WTC11 (cell line): ENCODE measurements at regions not wholly inside any gene's neighbourhood (a gene's known extent, or its start where the extent isn't known, plus 50 kb on each side); places are given as distances from the start of the nearest gene placed in this dataset.
A peak's percentile ranks its signal among the peaks of the same experiment; 100 is the strongest.

Experiments
- ATAC-seq: fragments of 200-7000 bp; cut with Tn5 transposase; 2 replicates; pipeline ENCODE4 v1.10.0; 2021; ENCODE audit warnings: mild to moderate bottlenecking, moderate library complexity
- CTCF ChIA-PET: fragments of 300-600 bp; sonication (Branson Sonifier 250); formaldehyde crosslinking; loops from one replicate; lab custom pipeline; 2021; ENCODE audit warnings: antibody characterized with exemption; lab: Charles Lee
- POLR2A ChIA-PET: fragments of 350-600 bp; sonication (Branson Sonifier 250); formaldehyde crosslinking; loops from one replicate; lab custom pipeline; 2021; ENCODE audit warnings: antibody characterized with exemption; lab: Charles Lee
- DNase-seq: peaks from one replicate; pipeline ENCODE4 v3.0.0; 2021; ENCODE audit warnings: low spot score
- H3K27ac Mint-ChIP-seq: 2 replicates; pipeline ENCODE4 v1.8.0; 2021; ENCODE audit warnings: mixed read lengths
- H3K27me3 Mint-ChIP-seq: 2 replicates; pipeline ENCODE4 v1.8.0; 2021; ENCODE audit warnings: low read depth, mild to moderate bottlenecking, moderate library complexity, mixed read lengths
- H3K36me3 Mint-ChIP-seq: 2 replicates; pipeline ENCODE4 v1.8.0; 2021; ENCODE audit warnings: mixed read lengths
- H3K4me1 Mint-ChIP-seq: 2 replicates; pipeline ENCODE4 v1.8.0; 2022; ENCODE audit warnings: mixed read lengths
- H3K4me3 Mint-ChIP-seq: 2 replicates; pipeline ENCODE4 v1.8.0; 2021; ENCODE audit warnings: mild to moderate bottlenecking, moderate library complexity, mixed read lengths
- H3K9me3 Mint-ChIP-seq: 2 replicates; pipeline ENCODE4 v1.8.0; 2021; ENCODE audit warnings: mixed read lengths
- ESRRA ChIP-seq: sonication (generic); formaldehyde crosslinking; IDR thresholded peaks from 2 replicates; pipeline ENCODE4 v1.8.1; 2022; ENCODE audit warnings: mild to moderate bottlenecking, missing genetic modification reagents, borderline replicate concordance
- FOXK1 ChIP-seq: sonication (generic); formaldehyde crosslinking; IDR thresholded peaks from 2 replicates; pipeline ENCODE4 v1.8.0; 2022; ENCODE audit warnings: mild to moderate bottlenecking, moderate library complexity, missing genetic modification reagents
- JAZF1 ChIP-seq: fragments of 250-450 bp; sonication (Bioruptor Pico); IDR thresholded peaks from 2 replicates; pipeline ENCODE4 v1.9.0; 2021; ENCODE audit warnings: moderate library complexity, mild to moderate bottlenecking, inconsistent platforms
- KAT7 ChIP-seq: sonication (generic); formaldehyde crosslinking; IDR thresholded peaks from 2 replicates; pipeline ENCODE4 v1.8.1; 2023; ENCODE audit warnings: missing genetic modification reagents, mild to moderate bottlenecking, borderline replicate concordance
- NR2C2 ChIP-seq: sonication (generic); formaldehyde crosslinking; IDR thresholded peaks from 2 replicates; pipeline ENCODE4 v1.8.0; 2022; ENCODE audit warnings: mild to moderate bottlenecking, missing genetic modification reagents
- SMAD3 ChIP-seq: sonication (generic); formaldehyde crosslinking; IDR thresholded peaks from 2 replicates; pipeline ENCODE4 v1.8.0; 2022; ENCODE audit warnings: missing genetic modification reagents, mild to moderate bottlenecking, borderline replicate concordance
- SOX15 ChIP-seq: fragments of 250-450 bp; sonication (Bioruptor Pico); IDR thresholded peaks from 2 replicates; pipeline ENCODE4 v1.9.0; 2021; ENCODE audit warnings: mild to moderate bottlenecking
- TEAD1 ChIP-seq: sonication (generic); formaldehyde crosslinking; IDR thresholded peaks from 2 replicates; pipeline ENCODE4 v1.8.0; 2022; ENCODE audit warnings: mild to moderate bottlenecking, missing genetic modification reagents
- ZNF317 ChIP-seq: sonication (generic); formaldehyde crosslinking; IDR thresholded peaks from 2 replicates; pipeline ENCODE4 v1.8.1; 2023; ENCODE audit warnings: low read depth, mild to moderate bottlenecking, moderate library complexity, missing genetic modification reagents, borderline replicate concordance
- TF ChIP-seq, protein P1 (sequence below): sonication (generic); formaldehyde crosslinking; IDR thresholded peaks from 2 replicates; pipeline ENCODE4 v1.8.1; 2023; ENCODE audit warnings: mild to moderate bottlenecking, missing genetic modification reagents, moderate library complexity
- TF ChIP-seq, protein P2 (sequence below): fragments of 250-450 bp; sonication (Bioruptor Pico); conservative IDR thresholded peaks from 2 replicates; pipeline ENCODE4 v1.9.0; 2021; ENCODE audit warnings: mild to moderate bottlenecking
- TF ChIP-seq, protein P3 (sequence below): fragments of 250-450 bp; sonication (Bioruptor Pico); IDR thresholded peaks from 2 replicates; pipeline ENCODE4 v1.9.0; 2021; ENCODE audit warnings: moderate library complexity, mild to moderate bottlenecking, inconsistent platforms, borderline replicate concordance
- TF ChIP-seq, protein P4 (sequence below): sonication (generic); formaldehyde crosslinking; IDR thresholded peaks from 2 replicates; pipeline ENCODE4 v1.8.0; 2022; ENCODE audit warnings: mild to moderate bottlenecking, missing genetic modification reagents
- TF ChIP-seq, protein P5 (sequence below): sonication (generic); formaldehyde crosslinking; IDR thresholded peaks from 2 replicates; pipeline ENCODE4 v1.8.0; 2023; ENCODE audit warnings: missing genetic modification reagents
- TF ChIP-seq, protein P6 (sequence below): fragments of 250-450 bp; sonication (Bioruptor Pico); IDR thresholded peaks from 2 replicates; pipeline ENCODE4 v1.9.0; 2021; ENCODE audit warnings: mild to moderate bottlenecking
- TF ChIP-seq, protein P7 (sequence below): sonication (generic); formaldehyde crosslinking; IDR thresholded peaks from 2 replicates; pipeline ENCODE4 v1.8.0; 2022; ENCODE audit warnings: mild to moderate bottlenecking, missing genetic modification reagents
- TF ChIP-seq, protein P8 (sequence below): sonication (generic); formaldehyde crosslinking; IDR thresholded peaks from 2 replicates; pipeline ENCODE4 v1.8.1; 2022; ENCODE audit warnings: low read depth, mild to moderate bottlenecking, moderate library complexity, missing genetic modification reagents, borderline replicate concordance
- TF ChIP-seq, protein P9 (sequence below): sonication (generic); formaldehyde crosslinking; conservative IDR thresholded peaks from 2 replicates; pipeline ENCODE4 v1.8.1; 2022; ENCODE audit warnings: mild to moderate bottlenecking, missing genetic modification reagents

DNA sequence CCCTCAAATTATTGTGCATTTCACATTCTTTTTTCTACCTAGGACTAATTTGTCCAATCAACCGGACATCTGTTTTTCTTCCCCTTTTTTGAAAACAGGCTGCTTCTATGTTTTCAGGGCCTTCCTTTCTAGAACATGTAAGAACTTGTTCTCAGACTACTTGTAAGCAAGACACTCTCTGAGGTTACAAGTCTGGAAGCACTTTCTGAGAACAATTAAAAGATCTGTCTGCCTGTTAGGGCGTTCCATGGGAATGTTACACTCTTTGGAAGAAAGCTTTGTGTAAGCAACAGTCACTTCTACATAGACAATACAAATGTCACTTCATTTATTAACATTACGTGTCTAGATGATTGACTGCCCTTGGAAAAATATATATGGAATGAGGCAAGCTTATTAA lies 50.9 kb upstream of the HSPB3 start:
- H3K36me3 Mint-ChIP-seq = no peaks in the 10 kb centered on the region
- H3K27me3 Mint-ChIP-seq = no peaks in the 10 kb centered on the region
- TF ChIP-seq, protein P1, sequence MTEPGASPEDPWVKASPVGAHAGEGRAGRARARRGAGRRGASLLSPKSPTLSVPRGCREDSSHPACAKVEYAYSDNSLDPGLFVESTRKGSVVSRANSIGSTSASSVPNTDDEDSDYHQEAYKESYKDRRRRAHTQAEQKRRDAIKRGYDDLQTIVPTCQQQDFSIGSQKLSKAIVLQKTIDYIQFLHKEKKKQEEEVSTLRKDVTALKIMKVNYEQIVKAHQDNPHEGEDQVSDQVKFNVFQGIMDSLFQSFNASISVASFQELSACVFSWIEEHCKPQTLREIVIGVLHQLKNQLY (CRISPR knock-in tag) = no peak
- TF ChIP-seq, protein P2, sequence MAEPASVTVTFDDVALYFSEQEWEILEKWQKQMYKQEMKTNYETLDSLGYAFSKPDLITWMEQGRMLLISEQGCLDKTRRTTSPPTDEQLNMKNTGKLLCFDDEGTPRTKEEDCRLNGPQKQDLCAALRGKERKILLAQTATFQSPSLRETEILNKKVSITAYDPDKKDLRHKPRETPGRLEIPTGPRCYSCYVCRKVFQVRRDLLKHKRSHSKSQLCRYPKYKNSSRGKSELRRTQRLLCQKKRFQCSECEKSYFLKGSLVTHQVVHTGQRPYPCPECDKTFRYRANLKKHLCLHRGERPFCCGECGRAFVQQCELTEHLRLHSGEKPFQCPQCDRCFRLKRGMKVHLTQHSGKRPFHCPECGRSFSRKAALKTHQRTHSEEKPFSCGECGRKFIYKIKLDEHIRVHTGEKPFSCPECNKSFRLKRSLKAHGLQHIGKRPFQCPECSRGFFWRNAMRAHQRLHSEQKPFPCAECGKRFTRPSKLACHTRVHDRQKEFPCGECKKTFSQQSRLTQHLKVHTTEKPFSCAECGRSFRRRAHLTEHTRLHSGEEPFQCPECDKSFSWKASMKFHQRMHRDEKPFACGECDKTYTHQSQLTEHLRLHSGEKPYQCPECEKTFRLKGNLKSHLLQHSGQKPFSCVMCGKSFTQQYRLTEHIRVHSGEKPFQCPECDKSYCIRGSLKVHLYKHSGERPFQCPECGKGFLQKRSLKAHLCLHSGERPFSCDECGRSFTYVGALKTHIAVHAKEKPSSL (CRISPR knock-in tag) = no peak
- no peak for TF ChIP-seq JAZF1
- TF ChIP-seq, protein P3, sequence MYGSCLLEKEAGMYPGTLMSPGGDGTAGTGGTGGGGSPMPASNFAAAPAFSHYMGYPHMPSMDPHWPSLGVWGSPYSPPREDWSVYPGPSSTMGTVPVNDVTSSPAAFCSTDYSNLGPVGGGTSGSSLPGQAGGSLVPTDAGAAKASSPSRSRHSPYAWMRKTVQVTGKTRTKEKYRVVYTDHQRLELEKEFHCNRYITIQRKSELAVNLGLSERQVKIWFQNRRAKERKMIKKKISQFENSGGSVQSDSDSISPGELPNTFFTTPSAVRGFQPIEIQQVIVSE = no peak
- no peak for TF ChIP-seq KAT7 (CRISPR knock-in tag)
- TF ChIP-seq SMAD3 = no peak
- TF ChIP-seq, protein P4, sequence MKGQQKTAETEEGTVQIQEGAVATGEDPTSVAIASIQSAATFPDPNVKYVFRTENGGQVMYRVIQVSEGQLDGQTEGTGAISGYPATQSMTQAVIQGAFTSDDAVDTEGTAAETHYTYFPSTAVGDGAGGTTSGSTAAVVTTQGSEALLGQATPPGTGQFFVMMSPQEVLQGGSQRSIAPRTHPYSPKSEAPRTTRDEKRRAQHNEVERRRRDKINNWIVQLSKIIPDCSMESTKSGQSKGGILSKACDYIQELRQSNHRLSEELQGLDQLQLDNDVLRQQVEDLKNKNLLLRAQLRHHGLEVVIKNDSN (CRISPR knock-in tag) = no peak
- TF ChIP-seq, protein P5, sequence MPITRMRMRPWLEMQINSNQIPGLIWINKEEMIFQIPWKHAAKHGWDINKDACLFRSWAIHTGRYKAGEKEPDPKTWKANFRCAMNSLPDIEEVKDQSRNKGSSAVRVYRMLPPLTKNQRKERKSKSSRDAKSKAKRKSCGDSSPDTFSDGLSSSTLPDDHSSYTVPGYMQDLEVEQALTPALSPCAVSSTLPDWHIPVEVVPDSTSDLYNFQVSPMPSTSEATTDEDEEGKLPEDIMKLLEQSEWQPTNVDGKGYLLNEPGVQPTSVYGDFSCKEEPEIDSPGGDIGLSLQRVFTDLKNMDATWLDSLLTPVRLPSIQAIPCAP (CRISPR knock-in tag) = no peak
- TF ChIP-seq NR2C2 = no peak
- TF ChIP-seq, protein P6, sequence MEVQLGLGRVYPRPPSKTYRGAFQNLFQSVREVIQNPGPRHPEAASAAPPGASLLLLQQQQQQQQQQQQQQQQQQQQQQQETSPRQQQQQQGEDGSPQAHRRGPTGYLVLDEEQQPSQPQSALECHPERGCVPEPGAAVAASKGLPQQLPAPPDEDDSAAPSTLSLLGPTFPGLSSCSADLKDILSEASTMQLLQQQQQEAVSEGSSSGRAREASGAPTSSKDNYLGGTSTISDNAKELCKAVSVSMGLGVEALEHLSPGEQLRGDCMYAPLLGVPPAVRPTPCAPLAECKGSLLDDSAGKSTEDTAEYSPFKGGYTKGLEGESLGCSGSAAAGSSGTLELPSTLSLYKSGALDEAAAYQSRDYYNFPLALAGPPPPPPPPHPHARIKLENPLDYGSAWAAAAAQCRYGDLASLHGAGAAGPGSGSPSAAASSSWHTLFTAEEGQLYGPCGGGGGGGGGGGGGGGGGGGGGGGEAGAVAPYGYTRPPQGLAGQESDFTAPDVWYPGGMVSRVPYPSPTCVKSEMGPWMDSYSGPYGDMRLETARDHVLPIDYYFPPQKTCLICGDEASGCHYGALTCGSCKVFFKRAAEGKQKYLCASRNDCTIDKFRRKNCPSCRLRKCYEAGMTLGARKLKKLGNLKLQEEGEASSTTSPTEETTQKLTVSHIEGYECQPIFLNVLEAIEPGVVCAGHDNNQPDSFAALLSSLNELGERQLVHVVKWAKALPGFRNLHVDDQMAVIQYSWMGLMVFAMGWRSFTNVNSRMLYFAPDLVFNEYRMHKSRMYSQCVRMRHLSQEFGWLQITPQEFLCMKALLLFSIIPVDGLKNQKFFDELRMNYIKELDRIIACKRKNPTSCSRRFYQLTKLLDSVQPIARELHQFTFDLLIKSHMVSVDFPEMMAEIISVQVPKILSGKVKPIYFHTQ (CRISPR knock-in tag) = no peak
- TF ChIP-seq, protein P7, sequence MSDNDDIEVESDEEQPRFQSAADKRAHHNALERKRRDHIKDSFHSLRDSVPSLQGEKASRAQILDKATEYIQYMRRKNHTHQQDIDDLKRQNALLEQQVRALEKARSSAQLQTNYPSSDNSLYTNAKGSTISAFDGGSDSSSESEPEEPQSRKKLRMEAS (CRISPR knock-in tag) = no peak
- TF ChIP-seq, protein P8, sequence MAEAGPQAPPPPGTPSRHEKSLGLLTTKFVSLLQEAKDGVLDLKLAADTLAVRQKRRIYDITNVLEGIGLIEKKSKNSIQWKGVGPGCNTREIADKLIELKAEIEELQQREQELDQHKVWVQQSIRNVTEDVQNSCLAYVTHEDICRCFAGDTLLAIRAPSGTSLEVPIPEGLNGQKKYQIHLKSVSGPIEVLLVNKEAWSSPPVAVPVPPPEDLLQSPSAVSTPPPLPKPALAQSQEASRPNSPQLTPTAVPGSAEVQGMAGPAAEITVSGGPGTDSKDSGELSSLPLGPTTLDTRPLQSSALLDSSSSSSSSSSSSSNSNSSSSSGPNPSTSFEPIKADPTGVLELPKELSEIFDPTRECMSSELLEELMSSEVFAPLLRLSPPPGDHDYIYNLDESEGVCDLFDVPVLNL (CRISPR knock-in tag) = no peak
- TF ChIP-seq SOX15 = no peak
- no peak for TF ChIP-seq ZNF317 (CRISPR knock-in tag)
- no peak for TF ChIP-seq FOXK1 (CRISPR knock-in tag)
- TF ChIP-seq, protein P9, sequence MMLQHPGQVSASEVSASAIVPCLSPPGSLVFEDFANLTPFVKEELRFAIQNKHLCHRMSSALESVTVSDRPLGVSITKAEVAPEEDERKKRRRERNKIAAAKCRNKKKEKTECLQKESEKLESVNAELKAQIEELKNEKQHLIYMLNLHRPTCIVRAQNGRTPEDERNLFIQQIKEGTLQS (CRISPR knock-in tag) = no peak
- no peak for TF ChIP-seq TEAD1 (CRISPR knock-in tag)
- no peak for TF ChIP-seq ESRRA (CRISPR knock-in tag)
- TF ChIP-seq, all 79 proteins: peak for 0
- ATAC-seq (no peak), DNase-seq (no peak)
- Mint-ChIP-seq H3K4me1 (peaks cover 24% of the 10 kb centered on the region), H3K27ac (peak overlapping the region; percentile 14), H3K9me3 (peaks cover 4% of the 10 kb centered on the region; the same call in 1 of the 2 replicates), H3K4me3 (no peak overlapping the region)
- ChIA-PET CTCF (interaction anchor here (2.1 to 2.4 kb wide), 2 partner anchors 15 to 161 kb away, joined by 11 read pairs; no protein-coding TSS in a partner anchor), POLR2A (interaction anchor here (0.7 kb wide), 1 partner anchor 325 kb away, joined by 4 read pairs; no protein-coding TSS in a partner anchor)
